Fibroblast of the aortic adventitia (primary cell): ENCODE measurements at regions not wholly inside any gene's neighbourhood (a gene's known extent, or its start where the extent isn't known, plus 50 kb on each side); places are given as distances from the start of the nearest gene placed in this dataset.
A peak's percentile ranks its signal among the peaks of the same experiment; 100 is the strongest.

ENCODE experiments used
- DNase-seq: peaks from one replicate; pipeline ENCODE4 v3.0.0-alpha.2; 2010; ENCODE audit warnings: low read depth
- H3K4me3 ChIP-seq: 2 replicates; pipeline ENCODE4 v1.5.1; 2011; ENCODE audit warnings: low read depth, mild to moderate bottlenecking, control low read depth, low read length, moderate library complexity
- CTCF ChIP-seq: IDR thresholded peaks from 2 replicates; pipeline ENCODE4 v1.5.1; 2011; ENCODE audit warnings: mild to moderate bottlenecking, low read length, control low read depth, inconsistent platforms; ENCODE audit not compliant: insufficient read depth

GRCh38 chr2:190767821-190768220 lies 112.8 kb upstream of the GLS start:
- no peak overlapping the region for H3K4me3 ChIP-seq
- no peak for DNase-seq
- TF ChIP-seq CTCF = no peak

- no peak for TF ChIP-seq CTCF
- no peak overlapping the region for H3K4me3 ChIP-seq
- DNase-seq = no peak
Observed at GRCh38 chr2:190769258-190769657, 111.4 kb upstream of the GLS start.

DNA sequence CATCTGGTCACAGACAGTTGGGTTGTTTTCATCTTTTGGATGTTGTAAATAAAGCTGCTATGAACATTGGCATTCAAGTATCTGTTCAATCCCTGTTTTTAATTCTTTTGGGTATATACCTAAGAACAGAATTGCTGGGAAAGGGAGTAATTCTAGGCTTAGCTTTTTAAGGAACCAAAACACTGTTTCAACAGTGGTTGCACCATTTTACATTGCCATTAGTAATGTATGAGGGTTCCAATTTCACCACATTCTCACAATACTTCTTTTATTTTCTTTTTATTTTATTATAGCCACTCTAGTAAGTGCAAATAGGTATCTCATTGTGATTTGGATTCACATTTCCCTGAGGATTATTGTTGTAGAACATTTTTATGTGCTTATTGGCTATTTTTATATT lies 108.9 kb upstream of the GLS start:
- DNase-seq = no peak
- no peak for TF ChIP-seq CTCF
- no peak overlapping the region for H3K4me3 ChIP-seq

DNA sequence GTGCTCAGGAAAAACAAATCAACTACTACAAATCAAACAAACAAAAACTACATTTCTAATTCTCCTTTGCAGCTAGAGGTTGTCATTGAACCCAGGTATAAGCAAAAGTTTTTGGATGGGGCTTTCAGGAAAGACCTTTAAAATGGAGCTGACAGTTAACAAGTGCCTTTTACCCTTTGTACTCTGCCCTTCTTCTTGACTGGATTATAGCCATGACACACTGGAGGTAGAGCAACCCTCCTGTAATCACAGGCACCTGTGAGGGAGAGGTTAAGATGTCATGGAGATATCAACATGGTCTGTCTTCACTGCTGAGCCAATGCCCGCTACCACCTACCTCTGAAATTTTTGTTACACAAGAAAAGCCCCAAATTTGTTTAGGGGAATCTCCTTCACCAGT lies 100.0 kb upstream of the GLS start:
- no peak overlapping the region for H3K4me3 ChIP-seq
- TF ChIP-seq CTCF = no peak
- DNase-seq = no peak

- TF ChIP-seq CTCF = peak; percentile 59
- peak; percentile 88 for DNase-seq
- no peak overlapping the region for H3K4me3 ChIP-seq
Observed at GRCh38 chr2:190781604-190782198, 98.9 kb upstream of the GLS start.

DNA sequence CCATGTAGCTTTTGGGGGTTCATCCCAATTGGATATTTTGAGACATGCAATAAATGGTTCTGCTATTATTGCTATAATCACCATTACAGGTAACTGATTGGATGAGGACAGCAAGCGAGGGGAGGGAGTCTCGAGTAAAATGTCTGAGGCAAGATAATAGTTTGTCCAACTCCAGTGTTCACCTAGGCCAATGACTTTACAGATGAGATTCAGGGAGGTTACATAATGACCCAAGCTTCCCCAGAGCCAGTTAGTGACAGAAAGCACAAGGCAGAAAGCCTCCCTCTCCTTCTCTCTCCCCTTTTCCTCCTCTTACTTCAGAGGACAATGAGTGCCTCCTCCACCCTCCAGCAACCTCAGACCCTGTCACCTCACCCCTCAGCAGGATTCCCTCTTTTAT lies 98.4 kb upstream of the GLS start:
- H3K4me3 ChIP-seq = no peak overlapping the region
- DNase-seq = no peak
- no peak for TF ChIP-seq CTCF

DNA sequence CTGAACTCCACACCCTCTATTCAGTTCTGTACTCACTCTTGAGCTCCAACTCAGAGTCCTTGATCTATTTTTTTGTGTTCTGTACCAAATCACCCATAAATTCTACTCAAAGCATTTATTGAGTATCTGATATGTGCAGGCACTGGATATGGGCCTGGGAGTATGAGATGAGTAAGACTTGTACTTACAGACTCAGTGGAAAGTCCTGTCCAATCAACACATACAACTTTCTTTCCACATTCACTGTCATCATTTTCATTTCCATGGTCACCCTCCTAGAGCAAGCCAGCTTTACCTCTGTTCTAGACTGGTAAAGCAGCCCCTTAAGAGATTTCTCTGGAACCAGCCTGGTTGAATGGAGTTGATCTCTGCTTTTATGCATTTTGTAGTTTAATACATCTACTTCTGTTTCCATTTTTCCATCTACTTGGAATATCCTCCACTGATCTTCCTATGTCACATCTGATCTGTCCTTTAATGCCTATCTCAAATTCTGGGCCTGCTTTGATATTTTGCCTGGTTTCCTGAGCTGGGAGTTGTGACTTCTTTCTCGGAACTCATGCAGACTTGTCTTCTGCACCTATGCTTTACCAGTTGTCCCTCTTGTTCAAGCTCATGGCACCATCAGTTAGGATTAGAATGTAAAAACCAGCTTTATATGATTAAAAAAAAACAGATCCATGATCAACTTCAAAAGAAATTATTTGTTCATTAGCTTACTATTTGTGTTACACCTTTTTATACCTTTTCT lies 96.9 kb upstream of the GLS start:
- H3K4me3 ChIP-seq = no peak overlapping the region
- no peak for TF ChIP-seq CTCF
- DNase-seq = no peak
